Dendritic cell treated with granulocyte-macrophage colony-stimulating factor and Interleukin-4, amounts not matched to agents 40 ng/mL and 50 ng/mL, for 4 days (primary cell): ENCODE measurements at regions not wholly inside any gene's neighbourhood (a gene's known extent, or its start where the extent isn't known, plus 50 kb on each side); places are given as distances from the start of the nearest gene placed in this dataset.
"Not testable (repeated sequence)": the region's sequence is repeated elsewhere in the genome, so short reads cannot be mapped to it uniquely, and the experiment has no call there.

ENCODE experiments used
- H3K27ac Mint-ChIP-seq: one replicate; pipeline ENCODE4 v1.8.0; 2022; ENCODE audit warnings: mild to moderate bottlenecking, mixed read lengths
- H3K27me3 Mint-ChIP-seq: one replicate; pipeline ENCODE4 v1.8.0; 2022; ENCODE audit warnings: mild to moderate bottlenecking, mixed read lengths
- H3K36me3 Mint-ChIP-seq: one replicate; pipeline ENCODE4 v1.8.0; 2022; ENCODE audit warnings: low read depth, mixed read lengths
- H3K4me1 Mint-ChIP-seq: one replicate; pipeline ENCODE4 v1.8.0; 2022; ENCODE audit warnings: low read depth, mixed read lengths
- H3K4me3 Mint-ChIP-seq: one replicate; pipeline ENCODE4 v1.8.0; 2022; ENCODE audit warnings: mild to moderate bottlenecking, moderate library complexity, mixed read lengths
- H3K9me3 Mint-ChIP-seq: one replicate; pipeline ENCODE4 v1.8.0; 2022; ENCODE audit warnings: mixed read lengths
- intact Hi-C: fragments of 100-400 bp; cut with micrococcal nuclease; formaldehyde crosslinking; loops from one replicate; pipeline ENCODE4 v1.15.0; 2022

GRCh38 chr11:92168936-92169335 lies 55.7 kb upstream of the FAT3 start:
- H3K9me3 Mint-ChIP-seq, result peaks cover 10% of the 10 kb centered on the region
- intact Hi-C loops, result no loop called here
- H3K36me3 Mint-ChIP-seq, result no peaks in the 10 kb centered on the region
- H3K4me3 Mint-ChIP-seq, result no peak overlapping the region
- no peaks in the 10 kb centered on the region for H3K4me1 Mint-ChIP-seq
- H3K27me3 Mint-ChIP-seq, result no peaks in the 10 kb centered on the region
- no peak overlapping the region for H3K27ac Mint-ChIP-seq

GRCh38 chr11:92167571-92167970 lies 57.0 kb upstream of the FAT3 start:
- intact Hi-C loops, result no loop called here
- Mint-ChIP-seq H3K4me3 (no peak overlapping the region), H3K4me1 (no peaks in the 10 kb centered on the region), H3K36me3 (no peaks in the 10 kb centered on the region), H3K27ac (no peak overlapping the region), H3K27me3 (no peaks in the 10 kb centered on the region), H3K9me3 (peaks cover 10% of the 10 kb centered on the region)

GRCh38 chr11:92166335-92166734 lies 58.3 kb upstream of the FAT3 start:
- no peak overlapping the region for H3K27ac Mint-ChIP-seq
- no peak overlapping the region for H3K4me3 Mint-ChIP-seq
- H3K36me3 Mint-ChIP-seq, result no peaks in the 10 kb centered on the region
- H3K4me1 Mint-ChIP-seq, result no peaks in the 10 kb centered on the region
- intact Hi-C loops, result no loop called here
- H3K27me3 Mint-ChIP-seq, result no peaks in the 10 kb centered on the region
- H3K9me3 Mint-ChIP-seq, result peaks cover 10% of the 10 kb centered on the region

- Mint-ChIP-seq H3K27me3 (no peaks in the 10 kb centered on the region), H3K27ac (no peak overlapping the region), H3K4me1 (no peaks in the 10 kb centered on the region), H3K4me3 (no peak overlapping the region), H3K36me3 (no peaks in the 10 kb centered on the region), H3K9me3 (peaks cover 5% of the 10 kb centered on the region)
- intact Hi-C loops, result no loop called here
These were observed 60.7 kb upstream of the FAT3 start for GRCh38 chr11:92163879-92164278.

GRCh38 chr11:92162776-92163175 lies 61.8 kb upstream of the FAT3 start:
- intact Hi-C loops, result no loop called here
- Mint-ChIP-seq H3K27ac (no peak overlapping the region), H3K4me3 (no peak overlapping the region), H3K9me3 (no peaks in the 10 kb centered on the region), H3K4me1 (no peaks in the 10 kb centered on the region), H3K36me3 (no peaks in the 10 kb centered on the region), H3K27me3 (no peaks in the 10 kb centered on the region)

GRCh38 chr11:92159931-92160330 lies 64.7 kb upstream of the FAT3 start:
- intact Hi-C loops, result no loop called here
- peaks cover 7% of the 10 kb centered on the region for H3K9me3 Mint-ChIP-seq
- no peak overlapping the region for H3K27ac Mint-ChIP-seq
- H3K27me3 Mint-ChIP-seq, result no peaks in the 10 kb centered on the region
- no peaks in the 10 kb centered on the region for H3K4me1 Mint-ChIP-seq
- H3K36me3 Mint-ChIP-seq, result no peaks in the 10 kb centered on the region
- H3K4me3 Mint-ChIP-seq, result no peak overlapping the region

- H3K27me3 Mint-ChIP-seq, H3K27ac Mint-ChIP-seq, H3K4me1 Mint-ChIP-seq, intact Hi-C loops, H3K36me3 Mint-ChIP-seq, H3K4me3 Mint-ChIP-seq: not testable (repeated sequence)
- H3K9me3 Mint-ChIP-seq, result peaks cover 13% of the 10 kb centered on the region
These were observed 67.2 kb upstream of the FAT3 start for GRCh38 chr11:92157390-92157789.

- intact Hi-C loops, result no loop called here
- no peaks in the 10 kb centered on the region for H3K4me1 Mint-ChIP-seq
- no peak overlapping the region for H3K27ac Mint-ChIP-seq
- no peak overlapping the region for H3K4me3 Mint-ChIP-seq
- H3K9me3 Mint-ChIP-seq, result peaks cover 13% of the 10 kb centered on the region
- H3K27me3 Mint-ChIP-seq, result no peaks in the 10 kb centered on the region
- no peaks in the 10 kb centered on the region for H3K36me3 Mint-ChIP-seq
These were observed 70.0 kb upstream of the FAT3 start for GRCh38 chr11:92154611-92155010.

- H3K4me3 Mint-ChIP-seq, result no peak overlapping the region
- H3K4me1 Mint-ChIP-seq, result no peaks in the 10 kb centered on the region
- no peak overlapping the region for H3K27ac Mint-ChIP-seq
- intact Hi-C loops, result no loop called here
- H3K27me3 Mint-ChIP-seq, result no peaks in the 10 kb centered on the region
- no peaks in the 10 kb centered on the region for H3K36me3 Mint-ChIP-seq
- H3K9me3 Mint-ChIP-seq, result peaks cover 13% of the 10 kb centered on the region
These were observed 70.5 kb upstream of the FAT3 start for GRCh38 chr11:92154110-92154509.

GRCh38 chr11:92153542-92153941 lies 71.1 kb upstream of the FAT3 start:
- no peaks in the 10 kb centered on the region for H3K4me1 Mint-ChIP-seq
- H3K36me3 Mint-ChIP-seq, result no peaks in the 10 kb centered on the region
- H3K27ac Mint-ChIP-seq, result no peak overlapping the region
- H3K4me3 Mint-ChIP-seq, result no peak overlapping the region
- intact Hi-C loops, result no loop called here
- peaks cover 13% of the 10 kb centered on the region for H3K9me3 Mint-ChIP-seq
- no peaks in the 10 kb centered on the region for H3K27me3 Mint-ChIP-seq

- H3K27me3 Mint-ChIP-seq, result no peaks in the 10 kb centered on the region
- no peaks in the 10 kb centered on the region for H3K36me3 Mint-ChIP-seq
- no peak overlapping the region for H3K27ac Mint-ChIP-seq
- H3K9me3 Mint-ChIP-seq, result peaks cover 10% of the 10 kb centered on the region
- intact Hi-C loops, result no loop called here
- no peaks in the 10 kb centered on the region for H3K4me1 Mint-ChIP-seq
- no peak overlapping the region for H3K4me3 Mint-ChIP-seq
These were observed 72.4 kb upstream of the FAT3 start for GRCh38 chr11:92152245-92152644.

- no peaks in the 10 kb centered on the region for H3K36me3 Mint-ChIP-seq
These were observed 74.6 kb upstream of the FAT3 start for GRCh38 chr11:92149996-92150395.

GRCh38 chr11:92141725-92142124 lies 82.9 kb upstream of the FAT3 start:
- Mint-ChIP-seq H3K27me3 (no peaks in the 10 kb centered on the region), H3K9me3 (no peaks in the 10 kb centered on the region), H3K27ac (no peak overlapping the region), H3K36me3 (no peaks in the 10 kb centered on the region), H3K4me3 (no peak overlapping the region), H3K4me1 (no peaks in the 10 kb centered on the region)
- intact Hi-C loops, result no loop called here

More at GRCh38 chr11:92149996-92150395, 74.6 kb upstream of the FAT3 start:
- intact Hi-C loops, result no loop called here
- peaks cover 6% of the 10 kb centered on the region for H3K9me3 Mint-ChIP-seq
- no peaks in the 10 kb centered on the region for H3K27me3 Mint-ChIP-seq
- H3K4me3 Mint-ChIP-seq, result no peak overlapping the region
- H3K4me1 Mint-ChIP-seq, result no peaks in the 10 kb centered on the region
- H3K27ac Mint-ChIP-seq, result no peak overlapping the region

- Mint-ChIP-seq H3K36me3 (no peaks in the 10 kb centered on the region), H3K9me3 (no peaks in the 10 kb centered on the region), H3K27ac (no peak overlapping the region), H3K4me1 (no peaks in the 10 kb centered on the region), H3K4me3 (no peak overlapping the region), H3K27me3 (no peaks in the 10 kb centered on the region)
- intact Hi-C loops, result no loop called here
These were observed 83.5 kb upstream of the FAT3 start for GRCh38 chr11:92141159-92141558.

- Mint-ChIP-seq H3K4me3 (no peak overlapping the region), H3K4me1 (no peaks in the 10 kb centered on the region), H3K27me3 (no peaks in the 10 kb centered on the region), H3K9me3 (no peaks in the 10 kb centered on the region), H3K27ac (no peak overlapping the region), H3K36me3 (no peaks in the 10 kb centered on the region)
- intact Hi-C loops, result no loop called here
These were observed 84.6 kb upstream of the FAT3 start for GRCh38 chr11:92140021-92140420.
